ENCODE measurements at regions not wholly inside any gene's neighbourhood (a gene's known extent, or its start where the extent isn't known, plus 50 kb on each side); places are given as distances from the start of the nearest gene placed in this dataset.

DNA sequence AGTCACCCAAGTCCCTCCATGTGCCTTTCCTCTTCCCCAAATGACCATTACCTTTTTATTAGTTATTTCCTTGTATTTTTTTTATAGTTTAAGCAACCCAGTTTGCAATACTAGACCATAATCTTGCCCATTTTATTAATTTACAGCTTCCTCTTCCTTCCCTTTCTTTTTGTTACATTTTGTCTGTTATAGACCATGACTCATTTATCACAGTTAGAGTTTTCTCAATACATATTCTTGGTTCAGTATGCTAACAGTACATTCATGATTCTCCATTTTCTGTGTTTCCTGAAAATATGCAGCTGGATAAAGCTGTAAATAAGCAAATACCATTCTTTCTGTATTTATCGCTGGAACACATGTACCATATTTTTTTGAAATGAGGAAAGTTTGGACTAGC, 376.7 kb upstream of the RAG2 start:
- H3K4me3 ChIP-seq (ENCODE audit: low read depth, low read length): no peak overlapping the region
- TF ChIP-seq, protein P1, sequence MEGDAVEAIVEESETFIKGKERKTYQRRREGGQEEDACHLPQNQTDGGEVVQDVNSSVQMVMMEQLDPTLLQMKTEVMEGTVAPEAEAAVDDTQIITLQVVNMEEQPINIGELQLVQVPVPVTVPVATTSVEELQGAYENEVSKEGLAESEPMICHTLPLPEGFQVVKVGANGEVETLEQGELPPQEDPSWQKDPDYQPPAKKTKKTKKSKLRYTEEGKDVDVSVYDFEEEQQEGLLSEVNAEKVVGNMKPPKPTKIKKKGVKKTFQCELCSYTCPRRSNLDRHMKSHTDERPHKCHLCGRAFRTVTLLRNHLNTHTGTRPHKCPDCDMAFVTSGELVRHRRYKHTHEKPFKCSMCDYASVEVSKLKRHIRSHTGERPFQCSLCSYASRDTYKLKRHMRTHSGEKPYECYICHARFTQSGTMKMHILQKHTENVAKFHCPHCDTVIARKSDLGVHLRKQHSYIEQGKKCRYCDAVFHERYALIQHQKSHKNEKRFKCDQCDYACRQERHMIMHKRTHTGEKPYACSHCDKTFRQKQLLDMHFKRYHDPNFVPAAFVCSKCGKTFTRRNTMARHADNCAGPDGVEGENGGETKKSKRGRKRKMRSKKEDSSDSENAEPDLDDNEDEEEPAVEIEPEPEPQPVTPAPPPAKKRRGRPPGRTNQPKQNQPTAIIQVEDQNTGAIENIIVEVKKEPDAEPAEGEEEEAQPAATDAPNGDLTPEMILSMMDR (IDR thresholded peaks at IDR 0.05; ENCODE audit: low read depth, low read length): no peak

DNA sequence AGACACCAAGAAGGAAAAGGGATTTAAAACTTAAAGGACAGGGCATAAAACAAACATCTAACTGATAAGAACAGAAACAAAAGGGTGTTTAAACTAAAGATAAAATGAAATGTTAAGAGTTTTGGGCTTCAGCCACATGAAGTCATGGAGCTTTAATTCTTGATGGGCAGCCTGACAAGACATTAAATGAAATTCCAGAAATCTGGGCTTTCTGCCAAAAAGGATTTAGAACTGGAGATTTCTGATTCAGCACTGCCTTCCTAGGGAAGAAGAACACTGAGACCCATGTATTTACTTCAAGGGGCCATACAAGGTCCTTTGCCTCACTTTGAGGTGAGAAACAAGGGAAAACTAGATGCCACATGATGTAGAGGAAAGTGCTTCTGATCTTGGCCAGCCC, 355.9 kb upstream of the RAG2 start:
- TF ChIP-seq, protein P1 (IDR thresholded peaks at IDR 0.05; ENCODE audit: low read depth, low read length): no peak
- no peak overlapping the region for H3K4me3 ChIP-seq (ENCODE audit: low read depth, low read length)

DNA sequence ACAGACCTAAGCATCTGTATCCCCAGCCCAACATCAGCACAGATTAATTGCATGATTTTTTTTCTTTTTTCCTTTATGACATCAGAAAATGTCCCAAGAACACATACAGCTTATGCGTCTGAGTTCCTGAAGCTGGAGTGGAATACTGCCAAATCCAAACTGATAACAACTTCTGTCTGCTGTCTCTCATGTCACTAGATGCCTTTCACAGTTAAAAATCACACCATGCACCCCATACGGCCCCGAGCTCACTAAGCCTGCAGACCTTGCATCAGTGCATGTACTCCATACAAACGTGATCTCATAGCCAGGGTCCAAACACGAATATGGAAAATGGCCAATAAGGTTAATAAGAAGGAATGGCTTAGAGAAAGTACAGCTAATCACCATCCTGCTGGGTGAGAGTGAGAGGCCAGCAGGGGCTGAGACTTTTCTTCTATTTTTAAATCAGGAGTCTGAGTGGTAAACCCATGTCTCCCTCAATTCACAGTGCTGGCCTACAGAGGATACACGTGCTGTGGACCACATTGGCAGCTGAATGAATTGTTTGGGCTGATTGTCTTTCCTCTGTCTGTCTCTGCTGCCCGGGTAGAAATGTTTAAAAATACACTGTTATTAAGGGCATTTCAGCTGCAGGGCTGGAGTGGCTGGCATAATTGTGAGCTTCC, 350.6 kb upstream of the RAG2 start:
- TF ChIP-seq, protein P1 (IDR thresholded peaks at IDR 0.05; ENCODE audit: low read depth, low read length): no peak
- no peak overlapping the region for H3K4me3 ChIP-seq (ENCODE audit: low read depth, low read length)

DNA sequence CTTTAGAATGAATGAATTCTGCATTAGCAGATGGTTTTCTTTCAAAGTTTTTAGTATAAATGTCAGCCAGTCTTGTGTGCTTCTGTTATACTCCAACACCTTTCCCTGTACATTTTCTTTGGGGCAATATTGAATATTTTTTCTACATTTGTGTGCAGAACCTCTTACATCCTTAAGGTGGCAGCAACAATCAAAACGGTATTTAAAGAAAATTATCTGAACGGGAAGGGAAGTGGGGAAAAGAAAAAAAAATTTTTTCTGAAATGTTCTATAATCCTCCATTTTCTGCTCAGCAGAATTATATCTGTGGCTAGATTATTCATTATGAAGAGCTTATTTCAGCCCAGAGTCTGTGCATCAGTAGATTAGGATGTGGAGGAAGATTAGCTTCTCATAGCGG, 347.3 kb upstream of the RAG2 start:
- no peak overlapping the region for H3K4me3 ChIP-seq (ENCODE audit: low read depth, low read length)

GRCh38 chr11:36933481-36933880, 335.4 kb upstream of the RAG2 start:
- TF ChIP-seq, protein P1 (IDR thresholded peaks at IDR 0.05; ENCODE audit: low read depth, low read length): no peak
- H3K4me3 ChIP-seq (ENCODE audit: low read depth, low read length): no peak overlapping the region

More for the DNA sequence above, 347.3 kb upstream of the RAG2 start:
- TF ChIP-seq, protein P1 (IDR thresholded peaks at IDR 0.05; ENCODE audit: low read depth, low read length): no peak

GRCh38 chr11:36931139-36931538, 333.1 kb upstream of the RAG2 start:
- TF ChIP-seq, protein P1 (IDR thresholded peaks at IDR 0.05; ENCODE audit: low read depth, low read length): no peak

GRCh38 chr11:36930256-36930655, 332.2 kb upstream of the RAG2 start:
- TF ChIP-seq, protein P1 (IDR thresholded peaks at IDR 0.05; ENCODE audit: low read depth, low read length): no peak
- no peak overlapping the region for H3K4me3 ChIP-seq (ENCODE audit: low read depth, low read length)

More at GRCh38 chr11:36931139-36931538, 333.1 kb upstream of the RAG2 start:
- H3K4me3 ChIP-seq (ENCODE audit: low read depth, low read length): no peak overlapping the region

Measured in WI38 (cell line).